UCSD-AML1 (cell line): ENCODE measurements at regions not wholly inside any gene's neighbourhood (a gene's known extent, or its start where the extent isn't known, plus 50 kb on each side); places are given as distances from the start of the nearest gene placed in this dataset.
"Not testable (repeated sequence)": the region's sequence is repeated elsewhere in the genome, so short reads cannot be mapped to it uniquely, and the experiment has no call there.

Experiments
- DNase-seq: peaks from one replicate; lab custom pipeline; 2025; ENCODE audit not compliant: unreplicated experiment; lab: John Stamatoyannopoulos, UW

DNA sequence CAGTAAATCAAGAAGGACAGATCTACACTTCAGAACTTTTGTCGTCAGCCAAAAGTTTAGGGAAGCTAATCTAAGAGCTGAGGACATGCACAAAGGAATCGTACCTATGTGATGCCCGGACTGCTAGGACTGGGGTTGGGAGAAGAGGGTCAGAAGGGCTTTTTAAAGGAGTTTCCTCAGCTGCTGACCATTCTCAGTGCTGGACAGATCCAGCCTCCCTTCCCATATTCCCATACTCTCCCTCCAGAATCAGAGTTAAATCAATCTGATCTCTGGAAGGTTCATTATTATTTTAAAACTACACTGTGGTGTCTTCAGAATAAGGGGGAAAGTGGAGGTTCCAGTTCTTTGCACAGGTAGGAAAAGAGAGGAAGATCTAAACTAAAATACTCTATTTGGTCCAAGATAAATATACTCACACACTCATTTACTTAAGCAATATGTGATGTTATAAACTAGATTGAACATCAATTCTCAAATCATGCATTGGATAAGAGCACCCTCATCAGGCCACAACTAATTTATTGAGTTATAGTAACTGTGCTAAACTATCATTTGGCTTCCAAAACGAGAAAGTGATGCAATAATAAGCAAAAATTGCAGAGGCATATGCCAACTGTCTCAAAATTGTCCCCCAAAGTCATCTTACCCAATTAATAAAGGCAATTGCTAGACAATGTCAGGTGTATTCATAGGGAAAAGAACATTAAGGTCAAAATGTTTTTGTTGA, 124.7 kb downstream of the HNRNPD start:
- DNase-seq, result no peak

DNA sequence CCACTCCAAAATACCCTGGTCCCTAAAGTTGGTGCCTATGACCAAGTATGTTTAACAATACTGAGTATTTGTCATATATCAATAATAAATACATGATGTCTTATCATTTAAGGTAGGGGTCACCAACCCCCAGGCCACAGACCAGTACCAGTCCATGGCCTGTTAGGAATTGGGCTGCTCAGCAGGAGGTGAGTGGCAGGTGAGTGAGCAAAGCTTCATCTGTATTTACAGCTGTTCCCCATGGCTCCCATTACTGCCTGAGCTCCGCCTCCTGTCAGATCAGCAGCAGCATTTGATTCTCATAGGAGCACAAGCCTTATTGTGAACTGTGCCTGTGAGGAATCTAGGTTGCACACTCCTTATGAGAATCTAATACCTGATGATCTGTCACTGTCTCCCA, 126.2 kb downstream of the HNRNPD start:
- DNase-seq, result no peak

DNA sequence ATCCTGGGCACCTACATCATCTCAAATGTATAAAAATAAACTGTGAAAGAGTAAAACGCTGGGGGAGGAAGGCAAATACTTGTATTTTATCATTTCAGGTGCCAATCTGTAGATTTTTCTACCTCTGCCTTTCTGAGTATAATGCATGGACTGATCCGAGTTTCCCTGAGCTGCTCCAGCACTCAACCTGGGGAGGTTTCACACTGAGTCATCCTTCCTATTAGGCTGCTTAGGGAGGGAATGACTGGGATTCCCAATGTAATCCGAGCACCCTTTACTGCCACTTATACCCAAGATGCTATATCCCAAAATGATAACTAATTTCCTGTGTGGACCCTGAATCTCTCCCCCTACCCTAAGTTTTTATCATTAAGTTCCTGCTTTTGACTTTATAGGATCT, 126.6 kb downstream of the HNRNPD start:
- DNase-seq, result no peak

DNA sequence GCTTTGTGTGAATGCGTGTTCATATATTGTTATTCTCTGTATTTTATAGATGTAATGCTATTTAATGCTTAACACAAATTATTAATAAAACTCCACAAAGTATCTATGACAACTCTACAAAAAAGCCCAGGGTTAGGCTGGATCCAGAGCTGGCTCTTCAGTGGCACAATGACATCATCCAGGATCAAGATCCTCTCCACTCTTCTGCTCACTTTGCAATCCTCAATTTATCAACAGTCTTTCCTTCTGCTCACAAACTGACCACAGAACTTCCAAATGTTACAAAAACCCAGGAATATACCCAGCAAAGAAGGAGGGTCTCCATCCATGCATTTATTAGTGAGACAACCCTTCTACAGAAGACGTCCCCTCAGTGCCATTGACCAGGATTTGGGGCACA, 132.3 kb downstream of the HNRNPD start:
- no peak for DNase-seq

DNA sequence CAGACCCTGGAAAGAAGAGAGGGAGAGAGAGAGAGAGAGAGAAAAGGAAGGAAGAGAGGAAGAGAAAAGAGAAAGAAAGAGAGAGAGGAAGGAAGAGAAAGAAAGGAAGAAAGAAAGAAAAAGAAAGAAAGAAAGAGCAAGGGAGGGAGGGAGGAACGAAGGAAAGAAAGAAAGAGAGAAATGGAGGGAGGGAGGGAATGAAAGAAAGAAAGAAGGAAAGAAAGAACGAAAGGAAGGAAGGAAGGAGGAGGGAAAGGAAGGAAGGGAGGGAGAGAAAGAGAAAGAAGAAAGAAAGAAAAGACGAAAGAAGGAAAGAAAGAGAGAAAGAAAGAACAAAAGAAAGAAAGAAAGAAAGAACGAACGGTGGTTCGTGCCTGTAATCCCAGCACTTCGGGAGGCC, 133.4 kb downstream of the HNRNPD start:
- DNase-seq, result no peak

DNA sequence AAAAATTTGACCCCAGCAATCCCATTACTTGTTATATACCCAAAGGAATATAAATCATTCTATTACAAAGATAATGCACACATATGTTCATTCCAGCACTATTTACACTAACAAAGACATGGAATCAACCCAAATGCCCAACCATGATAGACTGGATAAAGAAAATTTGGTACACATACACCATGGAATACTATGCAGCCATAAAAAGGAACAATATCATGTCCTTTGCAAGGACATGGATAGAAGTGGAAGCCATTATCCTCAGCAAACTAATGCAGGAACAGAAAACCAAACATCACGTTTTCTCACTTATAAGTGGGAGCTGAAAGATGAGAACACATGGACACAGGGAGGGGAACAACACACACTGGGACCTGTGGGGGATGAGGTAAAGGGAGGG, 136.6 kb downstream of the HNRNPD start:
- DNase-seq, result not testable (repeated sequence)

DNA sequence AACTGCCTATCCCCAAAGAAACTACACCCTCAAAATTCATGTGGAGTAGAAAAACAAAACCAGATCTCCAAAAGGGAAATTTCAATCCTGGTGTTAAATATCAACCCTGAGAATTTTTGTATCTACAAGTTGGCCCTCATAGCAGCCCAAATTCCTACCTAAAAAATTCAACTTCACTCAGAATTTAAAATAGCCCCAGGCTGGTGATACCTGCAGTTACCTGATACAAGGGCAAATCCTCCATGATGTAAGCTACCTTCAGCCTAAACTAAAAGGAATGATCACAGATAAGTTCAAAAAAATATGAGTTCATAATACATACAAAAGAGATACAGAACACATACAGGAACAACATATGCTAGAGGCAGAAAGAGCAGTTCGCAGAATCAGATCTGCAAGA, 138.4 kb downstream of the HNRNPD start:
- no peak for DNase-seq

DNA sequence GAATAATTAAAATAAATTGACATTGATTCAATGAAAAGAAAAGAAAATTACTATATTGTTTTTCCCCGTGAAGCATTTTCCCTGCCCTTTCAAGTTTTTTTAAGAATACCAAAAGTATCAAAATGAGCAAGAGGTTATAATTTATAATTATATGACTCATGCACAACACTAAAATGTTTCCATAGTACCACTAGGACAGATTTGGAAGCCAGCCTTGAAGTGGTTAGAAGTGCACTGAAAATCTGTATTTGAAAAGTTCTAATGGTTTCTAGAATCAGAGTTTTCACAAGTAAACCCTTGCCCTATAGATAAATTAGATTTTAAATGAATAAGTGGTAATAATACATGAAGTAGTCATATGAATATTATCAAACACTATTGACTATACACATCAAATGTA, 140.9 kb downstream of the HNRNPD start:
- DNase-seq, result no peak

DNA sequence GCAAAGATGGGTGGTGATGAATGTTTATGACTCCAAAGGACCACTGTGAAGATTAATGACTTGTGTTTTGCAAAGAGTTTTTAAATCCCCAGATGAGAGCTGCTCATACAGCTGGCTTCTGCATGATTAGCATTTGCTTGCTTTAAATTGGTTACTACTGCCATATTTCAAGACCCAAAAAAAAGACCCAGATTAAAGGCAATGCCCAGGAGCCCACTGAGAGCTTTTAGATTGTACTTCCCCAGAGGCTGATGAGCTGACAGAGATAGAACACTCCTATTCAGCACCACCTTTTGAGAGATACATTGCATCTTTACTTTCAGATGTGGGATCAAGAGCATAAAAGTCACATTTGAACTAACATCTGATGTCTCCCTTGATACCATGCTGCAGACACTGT, 142.0 kb downstream of the HNRNPD start:
- no peak for DNase-seq

DNA sequence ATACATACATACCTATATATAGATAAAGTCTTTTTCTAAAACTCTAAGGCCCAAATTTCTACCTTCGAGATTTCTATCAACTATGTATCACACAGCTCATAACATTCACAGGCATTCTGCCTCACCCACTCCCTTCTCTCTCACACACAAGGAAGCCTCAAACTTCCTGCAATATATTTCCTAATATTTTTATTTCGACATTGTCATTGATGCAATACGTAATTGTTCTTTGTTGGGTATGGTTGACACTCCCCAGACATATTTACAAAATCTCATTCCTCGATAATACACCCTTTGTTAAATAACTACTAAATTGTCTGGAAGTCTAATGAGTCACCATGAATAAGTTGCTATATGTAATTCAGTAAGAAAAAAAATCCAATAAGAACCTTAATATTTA, 143.5 kb downstream of the HNRNPD start:
- DNase-seq, result no peak

DNA sequence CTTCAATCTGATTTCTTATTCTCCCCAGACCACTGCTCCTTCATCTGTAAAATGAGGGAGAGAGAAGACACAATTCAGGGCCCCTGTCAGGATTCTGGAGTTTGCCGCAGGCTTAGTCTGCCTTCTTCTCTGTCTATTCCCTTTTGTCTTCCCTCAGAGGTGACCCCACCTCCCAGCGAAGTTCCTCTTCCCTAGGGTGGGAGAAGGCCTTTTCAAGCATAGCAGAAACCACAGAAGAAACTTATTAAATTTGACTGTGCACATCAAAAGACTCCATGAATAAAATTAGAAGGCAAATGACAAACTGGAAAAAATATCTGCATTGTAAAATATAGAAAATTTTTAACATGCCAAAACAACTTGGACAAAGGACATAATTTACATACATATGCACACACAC, 148.8 kb downstream of the HNRNPD start:
- no peak for DNase-seq

DNA sequence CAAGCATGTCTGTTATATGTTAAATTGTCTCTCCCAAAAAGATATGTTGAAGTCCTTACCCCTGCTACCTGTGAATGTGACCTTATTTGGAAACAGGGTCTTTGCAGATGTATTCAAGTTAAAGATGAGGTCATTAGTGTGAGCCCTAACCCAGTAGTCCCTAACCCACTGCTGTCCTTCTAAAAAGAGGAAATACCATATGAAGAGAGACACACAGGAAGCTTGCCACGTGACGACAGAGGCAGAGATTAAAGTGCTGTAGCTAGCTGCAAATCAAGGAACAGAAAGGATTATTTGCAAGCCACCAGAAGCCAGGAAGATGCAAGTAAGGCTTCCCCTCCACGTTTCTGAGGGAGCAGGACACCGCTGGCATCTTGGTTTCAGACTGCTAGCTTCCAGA, 150.1 kb downstream of the HNRNPD start:
- peak; percentile 22 for DNase-seq

DNA sequence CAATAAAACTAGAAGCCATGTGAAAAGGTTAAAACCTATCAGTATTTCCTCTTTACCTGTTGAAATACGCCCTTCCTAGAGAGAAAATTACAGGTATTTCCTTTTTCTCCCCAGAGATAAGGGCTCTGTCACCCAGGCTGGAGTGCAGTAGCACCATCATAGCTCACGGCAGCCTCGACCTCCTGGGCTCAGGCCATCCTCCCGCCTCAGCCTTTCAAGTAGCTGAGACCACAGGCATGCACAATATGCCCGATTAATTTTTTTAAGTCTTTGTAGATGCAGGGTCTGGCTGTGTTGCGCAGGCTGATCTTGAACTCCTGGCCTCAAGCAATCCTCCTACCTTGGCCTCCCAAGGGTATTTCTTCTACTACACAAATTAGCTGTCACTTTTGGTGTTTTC, 154.4 kb downstream of the HNRNPD start:
- no peak for DNase-seq

DNA sequence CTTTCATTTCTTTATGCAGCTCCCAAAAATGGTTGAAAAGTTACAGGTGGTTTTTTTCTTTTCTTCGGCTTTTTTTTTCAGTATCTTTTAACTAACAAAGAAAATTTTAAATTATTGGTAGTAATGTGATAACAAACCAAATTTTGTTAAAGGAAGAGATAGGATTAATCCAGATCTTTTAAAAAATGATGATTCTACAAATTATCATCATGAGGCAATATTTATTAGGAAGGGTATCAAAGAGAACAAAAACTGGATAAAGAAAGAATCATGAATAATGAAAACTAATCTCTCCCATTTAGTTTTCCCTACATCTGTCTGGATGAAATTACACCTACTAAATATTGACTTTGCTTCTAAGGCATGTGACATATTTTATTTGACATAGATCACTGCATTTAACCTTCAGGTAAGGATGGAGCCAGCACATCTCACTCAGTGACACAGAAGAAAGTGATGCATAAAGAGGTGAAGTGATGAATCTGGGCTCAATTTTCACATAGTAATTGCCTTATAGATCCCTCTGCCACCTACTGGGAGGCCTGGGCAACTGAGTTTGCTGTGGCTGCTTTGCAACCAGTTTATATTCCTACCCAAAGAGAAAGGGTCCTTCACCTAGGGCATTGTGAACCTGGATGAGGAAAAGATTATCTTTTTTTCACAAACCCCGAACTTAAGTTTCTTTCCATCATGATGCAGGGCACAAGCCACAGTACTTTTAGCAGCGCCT, 155.6 kb downstream of the HNRNPD start:
- DNase-seq, result no peak

DNA sequence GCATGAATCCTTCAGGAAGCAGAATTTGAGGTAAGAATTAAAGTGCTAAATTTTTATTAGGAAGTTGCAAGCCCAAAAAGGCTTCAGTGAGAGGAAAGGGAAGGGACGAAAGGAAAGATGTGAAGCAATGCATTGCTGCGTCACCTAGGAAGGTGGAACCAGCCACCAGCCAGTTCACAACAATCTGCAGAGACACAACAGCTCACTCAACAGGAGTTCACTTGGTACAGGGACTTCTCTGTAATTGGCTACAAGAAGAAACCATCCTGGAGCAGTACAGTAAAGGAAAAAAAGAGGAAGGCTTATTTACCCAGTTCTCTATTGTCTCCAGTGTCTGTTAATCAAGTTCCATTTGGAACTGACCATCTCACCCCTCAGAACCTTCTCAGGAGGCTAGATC, 157.6 kb downstream of the HNRNPD start:
- DNase-seq, result no peak

DNA sequence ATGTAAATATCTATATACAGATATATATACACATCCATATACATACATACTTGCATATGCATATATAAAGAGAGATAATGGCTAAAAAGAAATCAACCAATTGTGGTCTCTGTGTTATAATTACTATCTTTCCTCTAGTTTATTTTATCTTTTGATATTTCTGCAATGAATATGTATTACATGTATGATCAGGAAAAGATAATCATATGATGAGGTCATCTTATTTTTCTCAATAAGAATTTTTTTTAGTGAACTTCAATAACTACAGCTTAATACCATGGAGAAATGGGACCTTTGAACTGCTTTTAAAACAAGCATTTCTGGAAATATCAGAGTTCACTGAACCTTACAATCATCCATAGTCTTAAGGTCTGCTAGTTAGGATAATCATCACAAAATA, 158.0 kb downstream of the HNRNPD start:
- no peak for DNase-seq

DNA sequence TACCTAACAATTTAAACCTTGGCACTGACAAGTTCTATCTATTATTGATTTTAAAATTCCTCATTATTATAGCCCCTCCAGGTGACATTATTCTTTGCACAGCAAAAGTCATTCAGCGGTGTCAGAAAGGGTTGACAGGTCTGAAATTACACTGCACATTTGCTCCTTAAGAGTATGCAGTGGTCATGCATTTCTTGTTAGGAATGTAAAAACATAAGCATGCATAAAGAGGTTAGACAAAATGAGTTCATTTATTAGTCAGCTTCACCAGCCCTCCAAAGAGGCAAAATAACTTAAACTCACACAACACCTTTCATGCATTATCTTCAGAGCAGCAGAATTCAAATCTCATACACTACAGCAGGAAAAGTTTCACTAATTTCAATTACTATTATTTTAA, 158.8 kb downstream of the HNRNPD start:
- DNase-seq, result no peak

DNA sequence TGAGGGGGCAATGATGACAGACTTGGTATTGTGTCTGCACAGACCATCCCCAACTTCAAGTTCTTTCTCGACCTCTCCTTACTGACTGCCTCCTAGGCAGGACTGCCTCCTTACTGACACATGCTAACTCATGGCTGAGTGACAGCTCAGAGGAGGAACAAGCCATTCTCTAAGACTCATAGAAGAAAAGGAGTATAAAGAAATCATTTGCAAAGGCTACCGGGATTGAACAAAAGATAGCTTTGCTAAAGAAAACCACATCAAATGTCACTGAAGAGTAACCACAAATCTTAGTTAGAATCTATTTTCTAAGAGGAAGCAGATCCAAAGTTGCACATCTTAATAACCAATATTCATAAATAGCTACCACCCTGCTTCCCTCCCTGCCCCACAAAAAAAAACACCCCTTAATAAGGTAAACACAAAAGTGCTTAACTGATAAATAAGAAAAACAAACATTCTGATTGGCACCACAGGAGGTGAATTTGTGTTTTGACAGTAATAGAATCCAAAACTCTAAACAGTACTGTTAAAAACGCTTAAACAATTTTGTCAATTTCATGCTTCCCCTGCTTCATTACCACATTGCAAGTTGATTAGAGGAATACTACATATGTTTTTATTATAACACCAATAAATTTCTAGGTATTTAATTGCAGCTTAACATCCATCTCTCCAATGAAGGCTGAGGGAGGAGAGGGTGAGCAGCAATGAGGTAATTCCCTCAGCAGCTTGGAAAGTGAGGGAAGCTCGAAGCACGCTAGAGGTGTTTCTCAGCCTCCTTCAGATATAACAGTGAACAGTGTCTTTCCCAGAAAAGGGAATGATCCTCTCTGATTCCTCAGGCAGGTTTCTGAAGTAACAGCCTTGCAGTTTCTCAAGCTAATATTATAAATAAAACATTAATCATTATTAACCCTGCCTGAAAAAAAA, 160.0 kb downstream of the HNRNPD start:
- DNase-seq, result no peak

DNA sequence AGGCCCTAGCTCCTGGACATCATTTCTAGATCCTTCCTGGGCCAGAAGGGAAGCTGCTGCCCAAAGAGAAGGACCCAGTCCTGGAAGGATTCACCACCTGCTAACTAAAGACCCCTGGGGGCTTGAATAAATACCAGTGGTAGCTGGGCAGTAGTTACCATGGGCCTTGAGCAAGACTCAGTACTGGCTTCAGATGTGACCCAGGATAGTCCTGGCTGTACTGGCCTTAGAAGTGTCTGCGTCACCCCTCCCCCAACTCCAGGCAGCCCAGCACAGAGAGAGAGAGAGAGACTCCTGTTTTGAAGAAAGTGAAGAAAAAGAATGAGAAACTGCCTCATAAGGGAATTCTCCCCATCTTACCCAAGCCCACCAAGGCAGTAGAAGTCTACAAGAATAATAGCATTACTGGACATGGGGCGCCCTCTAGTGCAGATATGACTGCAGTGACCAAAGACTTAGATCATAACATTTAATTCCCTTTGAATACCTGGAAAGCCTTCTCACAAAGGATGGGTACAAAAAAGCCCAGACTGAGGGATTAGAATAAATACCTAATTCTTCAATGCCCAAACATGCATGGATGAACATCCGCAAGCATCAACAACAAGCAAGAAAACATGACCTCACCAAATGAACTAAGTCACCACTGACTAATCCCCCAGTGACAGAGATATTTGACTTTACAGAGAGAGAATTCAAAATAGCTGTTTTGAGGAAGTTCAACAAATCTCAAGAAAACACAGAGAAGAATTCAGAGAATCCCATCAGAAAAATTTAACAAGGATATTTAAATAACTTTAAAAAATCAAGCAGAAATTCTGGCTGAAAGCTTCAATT, 171.8 kb downstream of the HNRNPD start:
- DNase-seq, result peak; percentile 15

DNA sequence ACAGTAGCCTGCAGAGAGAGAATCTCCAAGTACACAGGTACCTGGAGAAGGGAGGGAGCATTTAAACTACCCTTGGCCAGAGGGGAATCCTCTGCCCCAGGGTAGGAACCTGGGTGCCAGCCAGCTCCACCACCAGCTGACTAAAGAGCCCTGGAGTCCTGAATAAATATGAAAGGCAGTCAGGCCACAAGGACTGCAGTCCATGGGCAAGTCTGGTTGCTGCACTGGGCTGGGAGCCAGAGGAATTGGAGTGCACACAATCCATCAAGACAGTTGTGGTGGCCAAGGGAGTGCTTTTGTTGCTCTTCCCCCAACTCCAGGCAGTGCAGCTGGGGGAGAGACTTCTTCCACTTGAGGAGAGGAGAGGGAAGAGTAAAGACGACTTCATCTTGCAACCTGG, 172.5 kb downstream of the HNRNPD start:
- no peak for DNase-seq

DNA sequence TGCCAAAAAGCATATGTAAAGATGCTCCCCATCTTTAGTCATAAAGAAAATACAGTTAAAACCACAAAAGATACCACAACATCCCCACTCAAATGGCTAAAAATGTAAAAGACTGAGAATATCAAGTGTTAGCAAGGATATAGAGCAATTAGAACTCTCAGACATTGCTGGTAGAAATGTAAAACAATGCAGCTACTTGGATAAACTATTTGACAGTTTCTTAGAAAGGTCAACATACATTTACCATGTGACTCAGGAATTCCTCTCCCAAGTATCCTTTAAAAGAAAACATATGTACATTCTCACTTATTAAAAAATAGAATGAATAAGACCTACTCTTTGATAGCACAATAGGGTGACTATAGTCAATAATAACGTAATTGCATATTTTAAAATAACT, 173.7 kb downstream of the HNRNPD start:
- no peak for DNase-seq
